HepG2 (cell line): ENCODE measurements at regions not wholly inside any gene's neighbourhood (a gene's known extent, or its start where the extent isn't known, plus 50 kb on each side); places are given as distances from the start of the nearest gene placed in this dataset.

Experiments used
- ATAC-seq: fragments of 200-7000 bp; cut with Tn5 transposase; 3 replicates; pipeline ENCODE4 v1.9.1; 2020; ENCODE audit warnings: mild to moderate bottlenecking, moderate library complexity
- BruUV-seq: library from RNA; stranded (reverse); fragments of 400-500 nt; replicated peaks from 2 replicates; lab custom pipeline; 2021; lab: Mats Ljungman, UMichigan
- CTCF ChIA-PET: fragments of 300-600 bp; formaldehyde crosslinking; extraction: SDS; loops from one replicate; lab custom pipeline; 2021; ENCODE audit warnings: low total read pairs, inconsistent platforms, low intra/inter-chr PET ratio; lab: Yijun Ruan, JAX
- POLR2A ChIA-PET: fragments of 350-600 bp; sonication (Branson Sonifier 250); formaldehyde crosslinking; loops from one replicate; lab custom pipeline; 2020; ENCODE audit warnings: antibody characterized with exemption, inconsistent platforms; lab: Yijun Ruan, JAX
- DNase-seq: peaks from one replicate; pipeline ENCODE4 v3.0.0-alpha.2; 2015; ENCODE audit warnings: low spot score
- FAIRE-seq: peaks from 3 replicates; lab custom pipeline; 2011; peaks lifted over from hg19 to GRCh38; lab: Jason Lieb, UNC
- H2AFZ ChIP-seq: one replicate; pipeline ENCODE4 v1.6.1; 2011; ENCODE audit warnings: low read length, inconsistent platforms
- H3K27ac ChIP-seq: fragments of 300-600 bp; 3 replicates; pipeline ENCODE4 v1.8.0; 2011; ENCODE audit warnings: mixed run types, mild to moderate bottlenecking, mixed read lengths, low read length, inconsistent platforms; ENCODE audit not compliant: insufficient read depth; ENCODE audit errors: extremely low read length
- H3K27me3 ChIP-seq, 2 experiments: fragments of 200-600 bp in 1 of 2; 2 replicates in 1 of 2; 3 replicates in 1 of 2; pipeline versions ENCODE4 v1.6.0 to v1.8.0; 2011; ENCODE audit warnings: low read length in 2 of 2, mild to moderate bottlenecking in 2 of 2, moderate library complexity in 2 of 2, inconsistent platforms in 1 of 2; ENCODE audit not compliant: insufficient read depth in 2 of 2, control insufficient read depth in 1 of 2
- H3K36me3 ChIP-seq, 2 experiments: fragments of 200-600 bp in 1 of 2; replicated peaks in 1 of 2; 2 replicates in 1 of 2; 3 replicates in 1 of 2; pipeline versions ENCODE4 v1.5.1 to v1.8.0; 2011; ENCODE audit warnings: low read length in 2 of 2, inconsistent platforms in 1 of 2; ENCODE audit not compliant: insufficient read depth in 2 of 2, control insufficient read depth in 1 of 2
- H3K4me1 ChIP-seq: 2 replicates; pipeline ENCODE4 v1.5.1; 2012; ENCODE audit warnings: low read length, inconsistent platforms; ENCODE audit not compliant: insufficient read depth
- H3K4me2 ChIP-seq: 2 replicates; pipeline ENCODE4 v1.6.0; 2011; ENCODE audit warnings: low read depth, low read length, inconsistent platforms
- H3K4me3 ChIP-seq, 3 experiments: fragments of 200-600 bp in 1 of 3; sonication (generic), shearing (Covaris generic) in 1 of 3; replicated peaks in 1 of 3; 2 replicates each; pipeline ENCODE4 v1.5.1; 2011 to 2016; ENCODE audit warnings: low read length in 3 of 3, inconsistent platforms in 2 of 3, low read depth in 2 of 3, mild to moderate bottlenecking in 2 of 3, control low read depth in 1 of 3, mixed read lengths in 1 of 3; ENCODE audit not compliant: insufficient read depth in 1 of 3
- H3K79me2 ChIP-seq: one replicate; pipeline ENCODE4 v1.6.1; 2011; ENCODE audit warnings: low read length, inconsistent platforms; ENCODE audit not compliant: insufficient read depth
- H3K9ac ChIP-seq: 2 replicates; pipeline ENCODE4 v1.6.0; 2011; ENCODE audit warnings: mild to moderate bottlenecking, low read depth, low read length, inconsistent platforms; ENCODE audit not compliant: insufficient read depth
- H3K9me3 ChIP-seq: 2 replicates; pipeline ENCODE4 v1.5.1; 2012; ENCODE audit warnings: mild to moderate bottlenecking, low read length
- H4K20me1 ChIP-seq: 2 replicates; pipeline ENCODE4 v1.6.0; 2011; ENCODE audit warnings: inconsistent platforms, mild to moderate bottlenecking, low read length, moderate library complexity; ENCODE audit not compliant: insufficient read depth
- DBP ChIP-seq: sonication (generic); formaldehyde crosslinking; IDR thresholded peaks from 2 replicates; pipeline ENCODE4 v1.4.0; 2020; ENCODE audit warnings: missing genetic modification reagents; ENCODE audit errors: not compliant biosample characterization
- NFYB ChIP-seq: sonication (generic); formaldehyde crosslinking; IDR thresholded peaks from 2 replicates; pipeline ENCODE4 v1.4.0; 2020; ENCODE audit warnings: missing genetic modification reagents
- PCBP2 ChIP-seq: fragments of 200-400 bp; formaldehyde crosslinking; optimal IDR thresholded peaks from 2 replicates; pipeline ENCODE3; 2018; ENCODE audit warnings: low read length, low read depth; ENCODE audit not compliant: poor library complexity, severe bottlenecking
- WIZ ChIP-seq: sonication (generic); formaldehyde crosslinking; IDR thresholded peaks from 2 replicates; pipeline ENCODE4 v1.5.1; 2020; ENCODE audit warnings: mild to moderate bottlenecking, missing genetic modification reagents
- ZBTB4 ChIP-seq: sonication (generic); formaldehyde crosslinking; IDR thresholded peaks from 2 replicates; pipeline ENCODE4 v1.4.0; 2020; ENCODE audit warnings: missing genetic modification reagents, mild to moderate bottlenecking, borderline replicate concordance
- ZNF143 ChIP-seq: sonication (generic); formaldehyde crosslinking; IDR thresholded peaks from 2 replicates; pipeline ENCODE4 v1.4.0; 2020; ENCODE audit warnings: missing genetic modification reagents
- ZNF256 ChIP-seq: sonication (generic); formaldehyde crosslinking; conservative IDR thresholded peaks from 2 replicates; pipeline ENCODE4 v1.4.0; 2020; ENCODE audit warnings: missing genetic modification reagents
- ZNF557 ChIP-seq: sonication (generic); formaldehyde crosslinking; IDR thresholded peaks from 2 replicates; pipeline ENCODE4 v1.4.0; 2020; ENCODE audit warnings: missing genetic modification reagents
- WGBS: methylation state at CpG from one replicate; pipeline ENCODE4 v1.1.6; 2017; ENCODE audit warnings: low lambda C conversion rate; 5-methylcytosine and 5-hydroxymethylcytosine counted together
- in situ Hi-C: cut with HindIII; loops from 2 replicates; pipeline ENCODE4 v1.10.0; 2017; ENCODE audit warnings: low pct_unique_long_range_greater_than_20kb; ENCODE audit not compliant: extremely low pct_ligation_motif_present
- intact Hi-C: fragments of 100-400 bp; cut with micrococcal nuclease; formaldehyde crosslinking; loops from one replicate; pipeline ENCODE4 v1.10.0; 2022; ENCODE audit not compliant: unreplicated experiment
- TF ChIP-seq, protein P1 (sequence below), 2 experiments: sonication (generic) in 1 of 2; formaldehyde crosslinking in 1 of 2; IDR thresholded peaks; 2 replicates each; pipeline versions ENCODE4 v1.4.0 to v1.6.1; 2018 to 2020; ENCODE audit warnings: missing genetic modification reagents in 2 of 2, borderline replicate concordance in 1 of 2, low read depth in 1 of 2, mild to moderate bottlenecking in 1 of 2, missing biosample characterization in 1 of 2

GRCh38 chr15:69511015-69511414 is 58.4 kb downstream of the RPLP1 start (continued):
- TF ChIP-seq ZBTB4 (no peak), ZNF143 (no peak), DBP (CRISPR knock-in tag) (no peak), NFYB (CRISPR knock-in tag) (no peak)

DNA sequence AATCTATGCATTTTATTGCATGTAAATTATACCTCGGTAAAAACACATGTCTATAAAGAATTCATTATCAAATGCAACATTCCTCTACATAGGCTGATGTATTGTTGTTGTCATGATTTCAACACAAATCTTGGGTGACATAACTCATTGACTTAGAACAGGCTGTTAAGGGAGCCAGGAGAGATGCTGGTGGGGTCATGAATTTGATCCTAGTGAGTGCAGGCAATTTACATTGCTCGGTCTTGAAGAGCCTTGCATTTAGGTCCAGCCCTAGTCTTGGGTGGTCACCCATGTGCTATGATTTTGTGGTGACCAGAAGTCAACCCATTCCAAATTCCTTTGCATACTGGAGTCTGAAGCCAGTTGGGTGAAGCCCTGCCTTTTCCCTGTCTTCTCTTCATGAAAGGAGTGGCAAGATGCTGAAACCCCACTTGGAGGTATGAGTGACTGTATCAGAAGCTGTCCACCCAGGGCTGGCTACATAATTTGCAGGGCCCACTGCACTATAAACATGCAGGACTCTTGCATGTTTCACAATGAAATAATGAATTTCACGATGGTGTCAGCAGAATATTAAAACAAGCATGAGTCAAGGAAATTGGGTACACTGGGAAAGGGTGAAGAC is 59.2 kb downstream of the RPLP1 start:
- Histone ChIP-seq H3K27me3 (peaks cover 0 to 35% of the 10 kb centered on the region in 2 experiments; a peak in 2 of 5 replicates), H4K20me1 (no peaks in the 10 kb centered on the region; the same call in 1 of the 2 replicates), H3K4me2 (no peak overlapping the region), H3K9me3 (no peaks in the 10 kb centered on the region), H3K4me3 (no peak overlapping the region), H3K36me3 (no peaks in the 10 kb centered on the region)
- no TSS peak for BruUV-seq
- CTCF ChIA-PET, result no interaction called here
- ATAC-seq (no peak), FAIRE-seq (no peak)
- intact Hi-C loops (no loop called here), in situ Hi-C loops (no loop called here)
- WGBS, result 2% methylated on average over 3 of the region's 3 CpGs
- TF ChIP-seq ZNF256 (CRISPR knock-in tag) (no peak), ZNF557 (CRISPR knock-in tag) (no peak), PCBP2 (no peak), WIZ (CRISPR knock-in tag) (no peak)
- TF ChIP-seq, protein P1, sequence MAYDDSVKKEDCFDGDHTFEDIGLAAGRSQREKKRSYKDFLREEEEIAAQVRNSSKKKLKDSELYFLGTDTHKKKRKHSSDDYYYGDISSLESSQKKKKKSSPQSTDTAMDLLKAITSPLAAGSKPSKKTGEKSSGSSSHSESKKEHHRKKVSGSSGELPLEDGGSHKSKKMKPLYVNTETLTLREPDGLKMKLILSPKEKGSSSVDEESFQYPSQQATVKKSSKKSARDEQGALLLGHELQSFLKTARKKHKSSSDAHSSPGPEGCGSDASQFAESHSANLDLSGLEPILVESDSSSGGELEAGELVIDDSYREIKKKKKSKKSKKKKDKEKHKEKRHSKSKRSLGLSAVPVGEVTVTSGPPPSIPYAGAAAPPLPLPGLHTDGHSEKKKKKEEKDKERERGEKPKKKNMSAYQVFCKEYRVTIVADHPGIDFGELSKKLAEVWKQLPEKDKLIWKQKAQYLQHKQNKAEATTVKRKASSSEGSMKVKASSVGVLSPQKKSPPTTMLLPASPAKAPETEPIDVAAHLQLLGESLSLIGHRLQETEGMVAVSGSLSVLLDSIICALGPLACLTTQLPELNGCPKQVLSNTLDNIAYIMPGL (CRISPR knock-in tag; IDR thresholded peaks at IDR 0.05; ENCODE audit: borderline replicate concordance in 1 of 2, low read depth in 1 of 2), result no peak
- TF ChIP-seq, all 625 proteins: peak for 0
- Histone ChIP-seq H3K4me1 (no peaks in the 10 kb centered on the region), H3K9ac (no peak overlapping the region), H2AFZ (no peak overlapping the region), H3K79me2 (no peaks in the 10 kb centered on the region), H3K27ac (no peak overlapping the region)
- POLR2A ChIA-PET, result no interaction called here
- DNase-seq, result no peak
